ENCODE measurements at regions not wholly inside any gene's neighbourhood (a gene's known extent, or its start where the extent isn't known, plus 50 kb on each side); places are given as distances from the start of the nearest gene placed in this dataset.
A peak's percentile ranks its signal among the peaks of the same experiment; 100 is the strongest.

DNA sequence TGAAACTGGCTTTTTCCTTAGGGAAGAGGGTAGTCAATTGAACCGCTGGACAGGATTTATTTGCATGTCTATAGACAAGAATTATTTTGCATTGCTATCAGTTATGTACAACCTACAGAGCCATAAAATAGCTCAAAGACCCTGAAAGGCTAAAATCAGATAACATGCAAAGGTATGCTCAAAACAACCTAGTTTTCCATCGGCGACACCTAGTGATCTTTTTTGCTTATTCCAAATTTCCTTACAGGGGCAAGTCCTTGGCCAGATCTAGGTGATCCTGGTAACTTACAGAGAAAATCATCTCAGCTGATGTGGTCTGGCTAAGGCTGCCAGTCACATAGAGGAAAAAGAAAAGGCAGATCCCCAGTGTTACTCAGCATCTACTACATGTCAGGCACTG lies 141.2 kb upstream of the RPL38 start:
- DNase-seq: no peak

DNA sequence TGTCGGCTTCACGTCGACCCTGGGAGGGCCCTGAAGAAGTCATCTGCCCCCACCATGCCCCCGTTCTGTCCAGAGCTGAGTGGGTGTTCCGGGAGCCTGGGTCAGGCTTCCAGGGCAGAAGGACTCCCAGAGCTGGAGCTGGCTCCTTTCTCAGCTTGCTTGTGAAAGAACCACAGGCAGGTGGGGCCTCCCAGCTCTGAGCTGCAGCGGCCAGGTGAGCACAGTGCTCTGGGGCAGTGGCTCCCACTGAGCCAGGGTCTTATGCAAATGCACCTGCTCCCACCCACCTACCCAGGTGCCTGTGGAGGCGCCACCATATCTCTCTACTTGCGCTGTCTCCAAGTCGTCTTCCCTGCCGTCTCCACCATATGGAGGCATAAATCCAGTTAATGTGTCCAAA lies 140.0 kb upstream of the RPL38 start:
- no peak for DNase-seq

DNA sequence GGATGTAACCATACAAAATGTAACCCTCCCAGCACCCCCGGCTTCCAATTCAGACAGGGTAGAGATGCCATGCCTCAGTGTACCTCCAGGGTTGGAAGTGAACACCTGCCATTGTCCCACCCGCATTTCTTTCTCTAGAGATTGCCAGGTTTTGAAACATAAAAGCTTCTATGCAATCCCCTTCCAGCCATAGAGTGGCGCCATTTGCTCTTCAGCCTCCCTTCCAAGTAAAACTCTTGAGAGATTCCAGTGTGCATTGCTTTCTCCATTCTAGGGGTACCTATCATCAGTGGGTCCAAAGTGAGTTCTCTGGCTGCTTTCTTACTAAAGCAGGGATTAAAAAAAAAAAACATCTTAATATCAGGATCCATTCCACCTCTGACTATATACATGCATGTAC lies 133.1 kb upstream of the RPL38 start:
- no peak for DNase-seq

DNA sequence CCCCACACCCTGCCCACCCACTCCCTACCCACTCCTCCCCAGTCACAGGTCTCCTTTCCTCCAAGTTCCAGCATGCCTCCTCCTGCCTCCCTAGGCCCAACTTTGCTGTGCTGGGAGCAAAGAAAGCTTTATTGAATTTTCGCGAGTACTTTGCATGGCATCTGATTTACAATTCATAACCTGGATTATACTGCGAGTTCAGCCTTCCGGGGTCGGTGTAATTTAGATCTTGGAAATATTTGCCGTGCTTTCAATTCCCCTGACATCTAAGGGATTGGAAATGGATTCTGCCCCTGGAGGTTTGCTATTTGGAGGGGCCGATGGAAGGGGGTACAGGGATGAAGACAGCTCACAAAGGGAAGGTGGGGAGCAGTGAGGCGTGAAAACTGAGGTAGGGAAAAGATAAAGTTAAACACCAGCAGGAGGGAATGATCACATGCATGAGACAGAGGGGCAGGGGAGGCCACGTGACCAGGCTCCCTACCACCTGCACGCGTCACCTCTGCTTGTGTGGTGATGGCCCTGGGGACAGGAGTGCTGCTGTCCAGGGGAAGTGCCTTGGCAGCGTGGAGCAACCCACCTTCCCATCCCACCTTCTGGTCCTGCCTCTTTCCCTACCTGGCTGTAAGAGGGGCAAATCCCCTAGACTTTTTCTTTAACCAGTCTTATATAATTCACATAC lies 132.3 kb upstream of the RPL38 start:
- no peak for DNase-seq

DNA sequence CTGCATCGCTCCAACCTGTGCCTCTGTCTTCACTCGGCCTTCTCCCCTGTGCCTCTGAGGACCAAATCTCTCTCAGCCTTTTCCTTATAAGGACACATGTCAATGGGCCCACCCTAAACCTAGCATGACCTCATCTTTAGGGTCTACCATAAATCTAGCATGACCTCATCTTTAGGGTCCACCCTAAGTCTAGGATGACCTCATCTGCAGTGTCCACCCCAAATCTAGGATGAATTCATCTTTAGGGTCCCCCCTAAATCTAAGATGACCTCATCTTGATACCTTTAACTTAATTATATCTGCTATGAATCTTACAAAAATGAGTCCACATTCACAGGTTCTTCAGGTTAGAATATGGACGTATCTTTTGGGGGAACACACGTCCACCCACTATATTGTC lies 131.1 kb upstream of the RPL38 start:
- DNase-seq: no peak

DNA sequence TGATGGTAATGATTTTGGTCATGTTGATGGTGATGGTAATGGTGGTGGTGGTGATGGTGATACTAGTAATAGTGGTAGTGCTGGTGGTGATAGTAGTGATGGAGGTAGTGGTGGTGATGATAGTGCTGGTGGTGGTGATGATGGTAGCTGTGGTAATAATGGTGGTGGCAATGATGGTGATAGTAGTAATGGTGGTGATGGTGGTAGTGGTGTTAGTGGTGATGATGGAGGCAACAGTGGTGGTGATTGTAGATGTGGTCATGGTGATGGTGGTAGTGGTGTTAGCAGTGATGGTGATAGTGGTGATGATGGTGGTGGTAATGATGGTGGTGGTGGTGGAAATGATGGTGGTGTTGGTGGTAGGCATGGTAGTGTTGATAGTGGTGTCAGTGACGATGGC lies 127.0 kb upstream of the RPL38 start:
- DNase-seq: no peak

DNA sequence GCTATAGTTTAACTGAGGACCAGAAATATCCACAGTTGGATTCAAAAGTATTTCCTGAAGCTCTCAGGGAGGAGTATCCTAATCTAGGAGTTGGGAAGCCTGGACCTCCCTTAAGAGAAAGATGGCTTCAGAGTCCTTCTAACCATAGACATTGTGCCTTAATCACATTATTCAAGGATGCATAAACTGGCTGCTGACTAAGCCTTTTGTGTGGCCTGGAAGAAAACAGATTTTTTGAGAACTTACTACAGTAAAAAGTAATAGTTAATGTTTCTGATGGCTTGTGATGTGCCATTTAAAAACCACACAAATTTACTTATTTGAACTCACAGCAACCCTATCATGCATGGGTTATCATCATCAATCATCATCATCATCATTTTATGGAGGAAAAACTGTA lies 126.2 kb upstream of the RPL38 start:
- DNase-seq: no peak

DNA sequence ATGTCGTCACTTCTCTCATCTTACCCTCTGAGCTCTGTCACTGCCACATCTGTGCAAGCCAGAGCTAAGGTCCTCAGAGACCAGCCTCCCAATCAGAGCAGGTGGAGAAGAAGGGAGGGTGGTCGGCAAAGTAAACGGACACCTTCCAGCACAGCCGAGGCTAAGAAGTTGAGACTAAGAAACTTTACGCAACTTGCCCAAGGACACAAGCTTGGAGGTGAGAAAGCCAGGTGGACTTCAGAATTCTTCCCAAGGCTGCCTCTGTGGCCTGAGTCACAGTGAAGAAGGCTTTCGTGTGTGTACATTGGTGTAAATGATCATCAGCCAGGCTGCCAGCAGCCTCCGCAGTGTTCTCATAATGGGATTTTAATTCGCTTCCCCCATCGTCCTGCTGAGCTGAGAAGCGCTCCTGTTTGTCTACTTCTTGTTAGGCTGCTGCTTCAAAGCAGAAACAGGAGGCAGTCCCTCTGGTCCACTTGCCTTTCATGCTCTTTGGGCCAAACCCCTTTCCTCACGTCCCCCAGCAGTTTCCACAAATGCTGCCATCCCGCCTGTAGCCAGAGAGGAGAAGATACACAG lies 125.0 kb upstream of the RPL38 start:
- DNase-seq: no peak

DNA sequence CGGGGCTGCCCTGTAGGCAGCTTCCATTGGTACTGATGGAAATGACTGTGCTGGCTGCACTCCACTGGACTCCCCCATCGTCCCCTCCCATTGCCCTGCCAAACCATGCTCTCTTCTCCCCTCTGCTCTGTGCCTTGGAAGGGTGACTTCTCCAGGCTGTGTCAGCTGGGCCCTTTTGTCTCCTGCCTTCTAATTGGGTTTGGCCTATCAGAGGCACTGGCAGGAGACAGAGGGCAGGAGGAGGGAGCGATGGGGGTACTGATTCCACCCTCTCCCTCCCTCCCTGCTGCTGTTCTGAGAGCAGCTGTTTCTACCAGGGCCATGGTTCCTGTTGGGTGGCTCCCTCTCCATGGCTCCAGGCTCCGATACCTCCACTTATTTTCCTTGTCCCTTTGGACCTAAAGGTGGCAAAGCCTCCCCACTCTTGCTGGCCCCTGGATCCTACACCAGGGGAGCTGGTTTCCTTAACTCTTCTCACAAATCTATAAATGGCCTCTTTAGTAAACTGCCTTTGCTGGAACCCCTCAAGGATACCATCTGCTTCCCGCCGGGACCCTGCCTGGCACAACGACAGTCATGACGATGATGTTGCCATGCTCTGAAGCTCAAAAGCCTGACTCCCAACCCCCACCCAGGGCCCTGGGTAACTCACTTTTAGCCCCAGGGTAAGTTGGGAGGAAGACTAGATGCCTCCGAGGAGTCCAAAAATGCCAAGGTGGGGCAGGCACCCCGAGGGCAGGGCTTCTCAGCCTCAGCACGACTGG lies 123.8 kb upstream of the RPL38 start:
- DNase-seq: no peak

DNA sequence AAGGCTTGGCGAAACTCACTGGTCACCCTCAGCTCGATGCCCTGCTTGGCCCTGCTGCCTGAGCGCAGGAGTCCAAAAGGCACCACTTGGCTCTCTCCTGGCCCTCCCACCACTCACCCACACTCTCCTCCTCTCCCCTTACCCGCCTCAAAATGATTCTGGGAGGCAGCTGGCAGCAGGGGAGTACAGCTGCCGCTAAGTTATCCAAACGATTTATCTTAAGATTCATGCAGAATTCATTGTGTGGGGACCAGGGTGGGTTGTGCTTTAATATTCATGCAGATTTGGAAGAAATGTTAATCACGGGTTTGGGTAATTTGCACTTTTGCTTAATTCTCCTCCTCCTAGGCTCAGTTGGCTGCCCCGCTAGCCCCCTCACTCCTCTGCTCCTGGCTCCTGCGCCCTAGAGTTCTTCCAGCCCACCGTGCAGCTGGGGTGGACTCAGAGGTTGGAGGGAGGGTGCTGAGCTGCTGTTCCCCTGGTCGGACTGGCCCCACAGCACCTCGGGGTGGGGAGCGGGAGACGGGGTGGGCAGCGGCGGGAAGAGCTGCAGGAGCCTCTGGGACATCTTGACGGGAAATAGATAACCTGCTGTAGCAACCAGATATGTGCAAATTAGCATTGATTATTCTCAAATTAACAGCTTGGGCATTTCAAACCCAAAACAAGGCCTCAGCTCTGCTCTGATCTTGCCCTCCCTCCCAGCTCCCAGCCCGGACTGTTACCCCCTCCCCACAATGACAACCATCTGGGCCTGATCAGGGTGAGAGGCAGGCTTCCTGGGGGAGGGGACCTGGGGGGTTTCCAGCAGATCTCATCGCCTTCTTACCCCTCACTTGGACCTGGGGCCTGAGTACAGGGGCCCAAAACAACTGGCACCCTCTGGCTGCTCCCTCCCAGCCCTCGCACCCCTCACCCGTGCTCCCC lies 122.6 kb upstream of the RPL38 start:
- no peak for DNase-seq

DNA sequence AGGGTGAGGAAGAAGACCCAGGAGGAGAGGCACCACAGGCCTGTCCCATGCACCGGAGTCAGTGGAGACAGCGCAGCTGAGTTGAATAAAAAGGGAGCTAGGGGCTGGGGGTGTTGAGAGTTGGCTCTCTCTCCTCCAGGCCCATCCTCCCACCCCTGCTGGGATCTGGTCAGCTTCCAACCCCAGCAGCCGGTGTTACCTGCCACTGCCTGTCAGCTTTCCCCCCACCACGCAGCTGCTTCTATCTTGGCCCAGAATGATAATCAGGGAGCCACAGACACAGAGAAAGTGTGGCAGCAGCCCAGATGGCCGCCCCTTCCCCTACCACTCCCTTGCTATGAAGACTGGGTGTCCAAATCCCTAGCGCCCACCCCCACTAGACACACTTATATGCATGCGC lies 120.6 kb upstream of the RPL38 start:
- no peak for DNase-seq

DNA sequence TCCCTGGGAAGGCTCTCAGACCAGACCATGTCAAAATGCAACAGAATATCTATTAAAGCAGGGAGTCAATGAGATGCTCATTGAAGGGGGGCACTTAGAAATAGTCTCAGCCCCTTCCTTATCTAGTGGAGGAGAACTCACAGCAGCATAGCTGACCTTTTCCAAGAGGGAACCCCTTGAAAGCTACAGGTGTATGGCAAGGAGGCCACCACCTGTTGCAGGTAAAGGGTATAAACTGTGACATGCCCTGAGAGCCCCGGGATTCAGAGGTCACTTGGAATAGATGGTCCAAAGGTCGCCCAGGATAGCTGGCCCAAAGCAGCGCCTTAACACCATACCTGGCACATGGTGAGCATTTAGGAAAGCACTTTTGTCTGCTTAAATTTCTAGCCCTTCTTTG lies 120.2 kb upstream of the RPL38 start:
- DNase-seq: no peak

DNA sequence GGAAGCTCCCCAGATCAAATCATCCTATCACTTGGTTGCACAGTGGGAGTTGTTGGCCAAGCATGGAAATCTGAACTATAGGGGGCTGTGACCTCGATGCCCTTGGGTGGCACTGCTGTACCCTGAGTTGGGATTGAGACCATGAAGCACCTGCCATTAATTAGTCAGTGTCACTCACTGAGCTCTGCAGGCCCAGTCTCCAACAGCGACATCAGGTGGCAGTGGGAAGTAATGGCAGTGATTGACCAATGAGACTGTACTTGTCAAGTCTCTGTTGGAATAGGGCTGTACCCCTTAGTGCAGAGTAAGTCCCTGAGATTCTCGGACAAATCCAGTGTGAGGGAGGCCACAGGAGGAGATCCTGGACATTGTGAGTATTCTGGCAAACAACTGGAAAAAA lies 118.0 kb upstream of the RPL38 start:
- DNase-seq: peak; percentile 13

DNA sequence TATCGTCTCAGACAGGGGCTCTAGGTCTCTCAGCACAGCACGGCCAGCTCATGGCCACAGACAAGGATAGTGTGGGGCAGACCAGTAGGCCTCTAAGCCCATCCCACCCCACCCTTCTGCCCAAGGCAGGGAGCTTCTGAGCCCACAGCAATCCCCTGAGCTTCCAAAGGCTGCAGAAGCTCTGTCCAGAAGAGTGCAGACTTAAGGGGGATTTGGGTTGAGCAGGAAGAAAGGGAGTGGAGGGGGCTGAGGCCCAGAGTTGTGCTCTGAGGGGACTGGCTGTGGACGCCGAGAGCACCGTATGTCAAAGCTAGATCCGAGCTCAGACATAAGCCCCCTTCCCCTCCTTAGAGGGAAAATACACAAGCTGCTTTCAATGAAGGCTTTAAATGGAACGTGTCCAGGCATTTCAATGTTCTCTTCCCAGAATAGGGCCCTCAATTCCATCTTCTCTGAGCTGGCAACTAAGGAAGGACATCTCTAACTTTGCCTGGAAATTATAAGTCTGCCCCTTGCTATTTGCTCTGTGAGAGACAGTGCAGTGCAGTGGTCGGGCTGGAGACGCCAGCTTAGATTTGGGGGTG lies 116.4 kb upstream of the RPL38 start:
- DNase-seq: no peak

DNA sequence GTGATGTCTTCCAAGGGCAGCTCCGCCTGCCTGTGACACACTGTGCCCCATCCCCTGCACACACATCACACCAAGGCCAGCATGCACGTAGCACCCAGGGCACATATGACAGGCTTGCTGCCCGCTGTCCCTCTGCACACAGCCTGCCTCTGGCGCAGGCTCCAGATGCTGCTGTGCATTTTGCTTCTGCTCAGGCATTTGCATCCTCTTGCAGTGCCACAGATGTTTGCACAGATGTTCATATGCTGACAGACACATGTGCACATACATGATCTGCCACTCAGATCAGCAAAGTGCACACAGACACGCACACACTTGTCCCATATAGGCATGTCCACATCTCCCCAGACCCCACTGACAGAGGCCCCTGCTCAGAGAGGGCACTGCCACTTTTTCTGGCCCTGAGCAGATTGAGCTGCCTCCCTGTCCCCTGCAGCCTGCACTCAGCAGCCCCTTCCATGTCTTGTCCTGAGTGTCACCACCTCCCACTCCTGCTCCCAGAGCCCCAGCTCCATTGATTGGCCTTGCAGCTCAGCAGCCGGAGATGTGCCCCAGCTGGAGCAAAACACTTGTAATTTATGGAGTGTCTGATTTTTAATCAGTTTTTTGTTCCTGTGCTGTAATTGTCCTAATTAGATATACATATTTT lies 115.1 kb upstream of the RPL38 start:
- no peak for DNase-seq

DNA sequence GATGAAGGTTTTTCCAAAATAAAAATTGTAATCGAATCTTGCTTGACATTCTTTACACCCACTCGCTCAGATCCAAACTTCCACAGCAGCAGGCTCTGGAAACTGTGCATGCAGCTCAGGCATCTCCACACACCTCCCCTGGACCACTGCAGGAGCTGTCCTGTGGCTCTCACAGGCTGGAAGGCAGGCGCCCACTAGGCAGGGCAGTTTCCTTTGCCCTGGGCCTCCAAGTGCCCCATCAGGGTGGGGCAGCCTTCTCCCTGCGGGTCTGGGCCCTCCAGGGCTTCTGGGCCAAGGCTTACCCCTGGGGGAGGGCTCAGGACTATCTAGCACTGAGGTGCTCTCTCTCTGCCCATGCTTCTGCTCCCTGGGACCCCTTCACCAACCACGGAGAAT lies 114.5 kb upstream of the RPL38 start:
- no peak for DNase-seq

DNA sequence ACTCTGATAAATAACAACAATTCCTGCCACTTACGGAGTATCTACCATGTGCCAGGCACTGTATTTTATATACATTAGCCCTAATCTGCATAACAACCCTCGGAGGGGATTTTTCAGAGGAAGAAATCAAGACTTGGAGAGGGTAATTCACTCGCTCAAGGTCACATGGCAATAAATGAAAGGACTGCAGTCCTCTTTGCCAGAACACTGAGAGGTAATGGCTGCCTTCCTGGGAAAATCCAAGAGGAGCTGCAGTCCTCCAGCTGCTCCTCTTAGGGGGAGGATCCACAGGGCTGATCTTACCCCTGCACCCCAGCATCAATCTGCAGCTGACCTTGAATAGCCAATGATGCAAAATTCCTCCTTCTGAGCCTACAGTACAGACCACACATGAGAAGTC lies 114.1 kb upstream of the RPL38 start:
- DNase-seq: no peak

DNA sequence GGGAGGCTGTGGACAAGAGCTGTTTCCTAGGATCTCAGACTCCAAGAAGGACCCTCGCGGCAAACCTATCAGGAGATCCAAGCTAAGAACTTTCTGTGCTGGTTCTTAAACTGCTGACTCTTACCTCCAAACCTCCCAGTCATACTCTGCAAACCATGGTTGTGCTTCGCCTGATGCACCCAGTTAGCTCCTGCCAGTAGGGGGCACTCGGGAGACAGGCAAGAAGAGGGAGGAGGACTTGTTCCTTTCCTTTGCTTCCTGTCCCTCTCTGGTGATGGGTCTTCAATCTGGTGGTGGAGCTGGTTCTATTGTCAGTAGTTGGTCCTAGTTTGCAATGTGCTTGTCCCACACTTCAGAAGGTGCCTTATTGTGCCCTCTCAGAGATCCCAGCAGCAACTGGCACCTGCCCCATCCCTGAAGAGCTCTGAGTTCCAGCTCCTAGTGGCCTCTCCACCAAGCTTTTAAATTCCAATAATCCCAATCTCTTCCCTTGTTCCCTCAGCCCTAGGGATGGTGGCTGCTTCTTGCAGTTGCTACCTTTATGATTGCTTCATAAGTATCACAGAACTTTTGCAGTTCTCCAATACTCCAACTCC lies 113.5 kb upstream of the RPL38 start:
- peak; percentile 84 for DNase-seq

DNA sequence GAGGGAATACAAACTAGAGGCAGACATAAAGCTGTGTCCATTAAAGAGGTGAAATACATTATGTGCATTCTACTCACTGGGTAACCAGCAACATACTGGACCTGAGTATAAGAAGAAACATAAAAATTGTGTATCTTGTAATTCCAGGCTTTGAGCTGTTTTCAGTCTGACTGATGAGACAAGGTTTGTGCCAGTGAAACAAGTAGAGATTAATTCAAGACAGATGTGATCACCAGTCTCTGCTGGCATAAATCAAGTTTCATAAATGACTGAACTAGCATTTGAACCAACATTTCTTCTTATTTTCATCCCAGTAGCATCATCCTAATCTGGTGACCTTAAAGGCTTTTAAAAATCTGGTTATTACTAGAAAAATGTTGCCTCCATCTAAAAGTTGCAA lies 108.8 kb upstream of the RPL38 start:
- no peak for DNase-seq

DNA sequence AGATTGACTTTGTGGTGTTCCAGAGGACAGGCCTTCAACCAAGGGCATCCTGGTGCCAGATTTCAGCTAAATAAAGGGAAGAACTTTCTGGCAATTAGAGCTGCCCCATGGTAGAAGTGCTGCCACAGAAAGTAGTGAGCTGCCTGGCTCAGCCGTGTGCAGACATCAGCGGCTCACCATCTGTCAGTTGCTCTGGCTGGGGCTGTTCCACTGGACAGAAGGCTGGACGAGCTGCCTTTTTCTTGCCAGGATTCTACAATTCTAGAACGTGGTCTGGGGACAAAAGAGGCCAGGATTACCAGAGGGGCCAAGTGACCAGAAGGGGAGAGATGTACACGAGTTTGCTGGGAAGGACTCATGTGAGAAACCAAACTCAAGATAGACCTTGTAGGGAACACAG lies 107.0 kb upstream of the RPL38 start:
- DNase-seq: no peak

DNA sequence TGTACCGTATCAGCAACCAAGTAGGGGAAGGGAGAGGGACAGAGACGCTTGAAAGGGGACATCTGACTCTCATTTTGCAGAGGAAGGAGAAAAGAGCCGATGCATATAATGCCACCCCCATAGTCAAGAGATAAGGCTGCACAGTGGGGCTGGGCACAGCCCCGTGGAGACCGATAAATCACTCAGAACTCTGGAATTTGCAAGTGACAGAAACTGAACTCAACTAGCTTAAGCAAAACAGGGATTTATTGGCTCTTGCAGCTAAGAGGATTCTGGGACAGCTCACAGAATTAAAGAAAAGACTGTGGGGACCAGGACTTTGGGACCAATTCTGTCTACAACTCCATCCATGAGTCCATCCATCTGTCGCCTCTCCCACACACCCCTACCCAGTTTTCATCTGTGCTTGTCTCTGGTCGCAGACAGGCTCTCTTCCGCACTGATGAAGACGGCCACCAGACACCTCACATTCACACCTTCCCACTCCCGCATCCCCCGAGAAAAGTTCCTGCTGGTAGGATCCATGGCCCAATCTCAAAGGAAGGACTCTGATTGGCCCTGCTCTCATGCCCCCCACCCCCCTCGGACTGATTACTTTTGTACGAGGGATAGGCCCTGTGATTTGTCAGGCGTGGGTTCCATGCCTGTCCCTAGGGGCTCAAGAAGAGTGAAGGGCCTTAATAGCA lies 105.9 kb upstream of the RPL38 start:
- no peak for DNase-seq

All from activated CD4-positive, alpha-beta T cell treated with anti-CD3 and anti-CD28 coated beads for 48 hours (primary cell).